ENCODE measurements at regions not wholly inside any gene's neighbourhood (a gene's known extent, or its start where the extent isn't known, plus 50 kb on each side); places are given as distances from the start of the nearest gene placed in this dataset.

DNA sequence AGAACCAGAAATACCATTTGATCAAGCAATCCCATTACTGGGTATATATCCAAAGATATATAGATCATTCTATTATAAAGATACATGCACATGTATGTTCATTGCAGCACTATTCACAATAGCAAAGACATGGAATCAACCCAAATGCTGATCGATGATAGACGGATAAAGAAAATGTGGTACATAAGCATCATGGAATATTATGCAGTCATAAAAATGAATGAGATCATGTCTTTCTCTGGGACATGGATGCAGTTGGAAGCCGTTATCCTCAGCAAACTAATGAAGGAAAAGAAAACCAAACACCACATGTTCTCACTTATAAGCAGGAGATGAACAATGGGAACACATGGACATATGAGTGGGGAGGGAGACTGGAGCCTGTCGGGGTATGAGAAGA is 1540.9 kb upstream of the MIR17HG start:
- TF ChIP-seq EZH2 (IDR thresholded peaks at IDR 0.05; ENCODE audit: borderline replicate concordance): no peak
- no peak for TF ChIP-seq EZH2phosphoT487 (IDR thresholded peaks at IDR 0.05; ENCODE audit: low read depth, severe bottlenecking, unreplicated experiment)
